ENCODE measurements at regions not wholly inside any gene's neighbourhood (a gene's known extent, or its start where the extent isn't known, plus 50 kb on each side); places are given as distances from the start of the nearest gene placed in this dataset.

- no peak for TF ChIP-seq CTCF (IDR thresholded peaks at IDR 0.05; ENCODE audit: insufficient read depth, low read depth, low read length)
- TF ChIP-seq EZH2 (IDR thresholded peaks at IDR 0.05; ENCODE audit: insufficient read depth, low read length) = no peak
Observed at GRCh38 chr6:141316236-141316635, 816.5 kb upstream of the GJE1 start.
